GM04503 (cell line): ENCODE measurements at regions not wholly inside any gene's neighbourhood (a gene's known extent, or its start where the extent isn't known, plus 50 kb on each side); places are given as distances from the start of the nearest gene placed in this dataset.
"Not testable (repeated sequence)": the region's sequence is repeated elsewhere in the genome, so short reads cannot be mapped to it uniquely, and the experiment has no call there.

ENCODE experiments used
- DNase-seq: peaks from one replicate; pipeline ENCODE4 v3.0.0-alpha.2; 2012; ENCODE audit warnings: low read depth

GRCh38 chrX:106220177-106220576, 52.1 kb downstream of the PWWP3B start:
- DNase-seq: no peak

DNA sequence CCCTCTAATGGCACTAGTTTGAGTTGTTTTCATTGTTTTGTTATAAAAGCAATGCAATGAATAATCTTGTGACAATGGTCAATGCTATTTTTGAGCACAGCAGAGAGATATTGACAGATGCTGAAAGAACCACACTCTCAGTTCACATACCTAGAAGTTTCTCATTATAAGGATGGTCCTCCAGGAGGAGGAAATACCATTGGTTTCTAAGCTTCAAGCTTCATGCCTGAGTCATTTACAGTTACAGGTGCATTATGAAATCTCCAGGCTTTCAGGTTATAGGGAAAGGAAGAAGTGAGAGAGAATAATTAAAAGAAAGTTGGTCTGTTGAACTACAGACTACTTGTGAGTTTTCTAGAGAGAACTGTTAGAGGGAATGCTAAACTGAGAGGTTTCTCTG, 75.3 kb downstream of the PWWP3B start:
- DNase-seq: no peak

DNA sequence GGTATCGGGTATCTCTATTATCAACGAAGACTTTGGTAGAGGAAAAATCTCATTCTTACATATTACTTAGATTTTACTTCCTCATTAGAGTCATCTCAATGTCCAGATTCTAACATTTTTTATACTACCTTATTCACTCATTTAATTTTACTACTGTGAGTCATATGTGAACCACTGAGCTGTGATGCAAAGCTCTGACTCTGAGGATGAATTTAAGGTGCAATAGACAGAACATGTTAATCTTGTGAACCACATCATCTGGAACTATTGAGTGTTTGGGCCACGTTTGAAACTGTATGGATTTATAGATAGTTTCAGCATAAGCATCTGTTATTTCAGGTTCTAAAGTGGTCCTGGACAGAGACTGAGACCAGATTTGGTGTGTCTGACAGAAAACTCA, 78.4 kb downstream of the PWWP3B start:
- DNase-seq: no peak

DNA sequence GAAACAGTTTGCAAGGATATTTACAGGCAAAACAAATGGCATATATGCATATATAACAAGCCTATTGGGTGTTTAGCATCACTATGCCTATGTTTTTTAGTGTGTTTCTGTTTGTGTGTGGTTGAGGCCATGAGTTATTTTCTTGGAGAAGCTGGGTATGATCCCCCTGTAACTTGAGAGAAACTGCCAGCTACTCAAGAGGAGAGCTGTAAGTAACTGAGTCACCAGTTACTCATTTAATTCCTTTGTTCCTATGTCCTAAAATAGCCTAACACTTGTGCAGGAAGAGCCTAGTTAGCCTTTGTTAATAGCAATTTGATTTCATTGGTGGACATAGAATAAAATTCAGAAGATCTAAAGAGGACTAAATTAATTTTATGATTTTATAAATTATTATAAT, 79.1 kb downstream of the PWWP3B start:
- no peak for DNase-seq

- no peak for DNase-seq
These were observed 81.7 kb downstream of the PWWP3B start for GRCh38 chrX:106249706-106250379.

GRCh38 chrX:106263817-106264216, 95.7 kb downstream of the PWWP3B start:
- no peak for DNase-seq

DNA sequence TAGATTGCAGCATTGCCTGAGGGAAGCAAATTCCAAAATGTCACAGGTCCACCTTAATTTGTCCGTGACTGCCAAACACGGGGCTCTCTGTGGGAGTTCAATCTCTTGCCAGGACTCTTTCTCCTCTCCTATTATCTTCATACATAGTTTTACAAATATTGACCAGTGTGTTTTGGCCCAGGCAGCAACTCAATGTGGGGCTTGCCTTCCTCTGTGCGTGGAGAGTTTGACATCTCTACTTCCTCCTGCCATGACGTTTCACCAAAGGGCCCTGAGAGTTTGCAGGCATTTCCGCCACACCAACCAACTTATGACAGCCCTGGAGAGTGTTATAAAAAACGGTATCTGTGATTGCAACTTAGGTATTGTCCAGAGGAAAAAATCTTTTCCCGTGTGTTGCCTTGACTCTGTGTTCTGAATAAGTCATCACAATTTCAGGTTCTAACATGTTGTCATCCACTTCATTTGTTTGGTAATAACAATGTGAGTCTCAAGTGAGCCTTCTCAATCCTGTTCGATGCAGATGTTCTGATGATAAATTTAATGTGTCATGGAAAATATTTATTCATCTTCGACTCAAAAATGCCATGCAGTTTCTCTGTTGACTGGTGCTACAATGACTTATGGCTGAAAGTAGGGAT, 106.0 kb downstream of the PWWP3B start:
- not testable (repeated sequence) for DNase-seq

GRCh38 chrX:106275172-106275571, 107.1 kb downstream of the PWWP3B start:
- not testable (repeated sequence) for DNase-seq

DNA sequence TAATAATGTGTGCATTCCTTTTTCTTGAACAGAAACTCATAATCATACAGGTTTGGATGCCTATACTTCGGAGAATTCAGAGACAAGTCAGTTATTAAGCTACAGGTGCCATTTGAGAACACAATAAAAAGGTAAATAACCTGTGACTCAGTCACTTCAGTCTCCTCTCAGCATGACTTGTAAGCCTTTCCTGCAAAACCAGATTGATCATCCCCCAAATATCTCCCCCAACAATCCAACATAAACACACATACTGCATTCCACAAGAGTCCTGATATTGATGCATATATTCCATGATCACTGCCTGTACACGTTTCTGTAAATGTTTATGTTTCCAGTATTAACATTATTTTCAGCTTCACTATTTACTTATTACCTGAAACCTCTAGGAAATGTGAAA, 110.8 kb downstream of the PWWP3B start:
- DNase-seq: no peak

GRCh38 chrX:106281383-106281782, 113.3 kb downstream of the PWWP3B start:
- no peak for DNase-seq

DNA sequence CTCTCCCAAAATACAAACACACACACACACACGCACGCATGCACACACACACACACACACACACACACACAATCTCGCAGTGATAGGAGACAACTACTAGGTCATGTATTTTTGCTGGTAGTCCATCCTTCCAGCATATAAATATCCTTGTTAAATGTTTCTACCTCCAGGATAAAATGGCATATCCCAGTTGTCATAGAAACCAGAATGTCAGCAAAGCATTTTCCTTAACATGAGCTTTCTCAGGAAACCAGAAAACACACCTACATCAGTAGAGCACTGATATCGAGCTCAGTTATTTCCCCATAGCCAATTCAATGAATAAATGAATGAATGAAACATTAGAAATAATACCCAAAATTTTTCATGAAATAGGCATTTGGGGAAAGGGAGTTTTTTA, 115.7 kb downstream of the PWWP3B start:
- DNase-seq: no peak

GRCh38 chrX:106284431-106285025, 116.4 kb downstream of the PWWP3B start:
- no peak for DNase-seq

GRCh38 chrX:106286053-106286650, 118.0 kb downstream of the PWWP3B start:
- DNase-seq: no peak

- not testable (repeated sequence) for DNase-seq
These were observed 122.7 kb downstream of the PWWP3B start for GRCh38 chrX:106290778-106291177.

DNA sequence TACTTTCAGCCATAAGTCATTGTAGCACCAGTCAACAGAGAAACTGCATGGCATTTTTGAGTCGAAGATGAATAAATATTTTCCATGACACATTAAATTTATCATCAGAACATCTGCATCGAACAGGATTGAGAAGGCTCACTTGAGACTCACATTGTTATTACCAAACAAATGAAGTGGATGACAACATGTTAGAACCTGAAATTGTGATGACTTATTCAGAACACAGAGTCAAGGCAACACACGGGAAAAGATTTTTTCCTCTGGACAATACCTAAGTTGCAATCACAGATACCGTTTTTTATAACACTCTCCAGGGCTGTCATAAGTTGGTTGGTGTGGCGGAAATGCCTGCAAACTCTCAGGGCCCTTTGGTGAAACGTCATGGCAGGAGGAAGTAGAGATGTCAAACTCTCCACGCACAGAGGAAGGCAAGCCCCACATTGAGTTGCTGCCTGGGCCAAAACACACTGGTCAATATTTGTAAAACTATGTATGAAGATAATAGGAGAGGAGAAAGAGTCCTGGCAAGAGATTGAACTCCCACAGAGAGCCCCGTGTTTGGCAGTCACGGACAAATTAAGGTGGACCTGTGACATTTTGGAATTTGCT, 123.8 kb downstream of the PWWP3B start:
- not testable (repeated sequence) for DNase-seq

- DNase-seq: no peak
These were observed 132.1 kb downstream of the PWWP3B start for GRCh38 chrX:106300239-106300638.

GRCh38 chrX:106300656-106301055, 132.6 kb downstream of the PWWP3B start:
- no peak for DNase-seq

- no peak for DNase-seq
These were observed 134.2 kb downstream of the PWWP3B start for GRCh38 chrX:106302304-106302703.

DNA sequence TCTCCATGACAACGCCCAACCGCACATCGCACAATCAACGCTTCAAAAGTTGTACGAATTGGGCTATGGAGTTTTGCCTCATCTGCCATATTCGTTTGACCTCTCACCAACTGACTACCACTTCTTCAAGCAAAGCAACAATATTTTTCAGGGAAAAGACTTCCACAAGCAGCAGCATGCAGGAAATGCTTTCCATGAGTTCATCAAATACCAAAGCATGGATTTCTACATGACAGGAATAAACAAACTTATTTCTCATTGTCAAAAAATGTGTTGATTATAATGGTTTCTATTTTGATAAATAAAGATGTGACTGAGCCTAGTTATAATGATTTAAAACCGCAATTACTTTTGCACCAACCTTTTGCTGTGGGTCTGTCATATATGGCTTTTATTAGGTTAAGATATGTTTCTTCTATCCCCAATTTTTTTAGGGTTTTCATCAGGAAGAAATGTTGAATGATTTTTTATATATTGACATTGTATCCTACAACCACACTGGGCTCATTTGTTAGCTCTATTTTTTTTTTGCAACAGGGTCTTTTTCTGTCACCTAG, 138.4 kb downstream of the PWWP3B start:
- no peak for DNase-seq

GRCh38 chrX:106323357-106323756, 155.3 kb downstream of the PWWP3B start:
- no peak for DNase-seq

DNA sequence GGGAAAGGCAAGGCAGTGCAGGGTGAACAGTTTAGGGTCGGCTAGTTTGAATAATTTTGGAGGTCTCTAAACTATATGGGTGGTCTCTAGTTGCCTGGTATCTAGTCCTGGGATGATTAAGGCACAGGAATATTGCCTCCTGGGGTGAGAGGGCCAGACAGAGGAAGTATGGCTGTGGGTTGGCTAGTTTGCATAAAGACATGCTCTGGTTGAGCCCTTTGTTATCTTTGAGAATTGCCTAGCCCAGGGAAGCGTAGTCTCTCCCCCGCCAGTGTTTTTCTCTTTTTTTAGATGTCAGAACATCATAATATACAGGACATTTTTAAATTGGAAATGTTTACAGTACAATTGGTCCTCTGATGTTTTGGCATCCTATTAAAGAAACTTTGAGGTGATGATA, 163.5 kb downstream of the PWWP3B start:
- no peak for DNase-seq

DNA sequence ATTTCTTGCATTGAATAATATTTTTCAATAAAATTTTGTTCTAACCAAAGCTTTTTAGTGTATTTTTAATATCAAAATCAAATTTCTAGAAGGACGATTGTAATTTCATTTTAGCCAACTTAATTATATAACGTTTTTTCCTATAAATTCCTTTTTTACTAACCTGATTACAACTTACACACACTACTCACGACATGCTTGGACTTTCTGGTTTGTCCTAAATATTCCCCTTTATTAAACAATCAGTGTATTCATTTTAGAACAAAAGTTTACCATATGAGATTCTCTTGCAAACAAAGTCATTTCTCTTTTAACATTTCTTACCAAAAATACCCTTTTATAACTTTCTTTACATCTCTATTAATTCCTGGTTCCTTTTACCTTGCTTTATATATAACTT, 173.7 kb downstream of the PWWP3B start:
- no peak for DNase-seq
